Neuronal stem cell (in vitro differentiated cells): ENCODE measurements at regions not wholly inside any gene's neighbourhood (a gene's known extent, or its start where the extent isn't known, plus 50 kb on each side); places are given as distances from the start of the nearest gene placed in this dataset.

Experiments
- DNase-seq: peaks from one replicate; pipeline ENCODE4 v3.0.0-alpha.2; 2013; ENCODE audit warnings: low spot score
- H2AFZ ChIP-seq: one replicate; pipeline ENCODE4 v1.6.1; 2013; ENCODE audit warnings: mild to moderate bottlenecking, low read length, inconsistent platforms
- H2AK5ac ChIP-seq: 2 replicates; pipeline ENCODE4 v1.6.1; 2013; ENCODE audit warnings: low read depth, mild to moderate bottlenecking, inconsistent platforms, low read length, moderate library complexity, mixed read lengths
- H2BK120ac ChIP-seq: 2 replicates; pipeline ENCODE4 v1.6.1; 2013; ENCODE audit warnings: low read depth, mild to moderate bottlenecking, inconsistent platforms, low read length, moderate library complexity, mixed read lengths
- H2BK12ac ChIP-seq: one replicate; pipeline ENCODE4 v1.6.1; 2013; ENCODE audit warnings: low read length, inconsistent platforms
- H2BK15ac ChIP-seq: 2 replicates; pipeline ENCODE4 v1.6.1; 2013; ENCODE audit warnings: mild to moderate bottlenecking, low read length, inconsistent platforms, mixed read lengths
- H2BK5ac ChIP-seq: one replicate; pipeline ENCODE4 v1.6.1; 2013; ENCODE audit warnings: inconsistent platforms, mild to moderate bottlenecking, low read length, moderate library complexity
- H3K14ac ChIP-seq: one replicate; pipeline ENCODE4 v1.6.1; 2013; ENCODE audit warnings: low read length, inconsistent platforms
- H3K18ac ChIP-seq: 2 replicates; pipeline ENCODE4 v1.6.1; 2013; ENCODE audit warnings: low read length, inconsistent platforms
- H3K23ac ChIP-seq: 2 replicates; pipeline ENCODE4 v1.6.1; 2013; ENCODE audit warnings: low read depth, mild to moderate bottlenecking, mixed read lengths, low read length, inconsistent platforms; ENCODE audit not compliant: poor library complexity
- H3K27ac ChIP-seq: replicated peaks from 3 replicates; pipeline ENCODE4 v1.5.1; 2013; ENCODE audit warnings: low read length, inconsistent platforms
- H3K27me3 ChIP-seq, 3 experiments: 2 replicates each; pipeline ENCODE4 v1.6.1; 2013; ENCODE audit warnings: low read length in 3 of 3, mild to moderate bottlenecking in 2 of 3, inconsistent platforms in 1 of 3, low read depth in 1 of 3, mixed read lengths in 1 of 3, moderate library complexity in 1 of 3; ENCODE audit not compliant: control insufficient read depth in 3 of 3, insufficient read depth in 3 of 3
- H3K36me3 ChIP-seq, 2 donors: replicated peaks in 1 of 2; 2 replicates each; pipeline ENCODE4 v1.6.1; 2013; ENCODE audit warnings: low read length in 2 of 2; ENCODE audit not compliant: control insufficient read depth in 2 of 2, insufficient read depth in 2 of 2
- H3K4ac ChIP-seq: 2 replicates; pipeline ENCODE4 v1.6.1; 2013; ENCODE audit warnings: inconsistent platforms, mild to moderate bottlenecking, low read length, moderate library complexity
- H3K4me1 ChIP-seq, 2 donors: 1 replicate in 1 of 2; 2 replicates in 1 of 2; pipeline ENCODE4 v1.6.1; 2013; ENCODE audit warnings: low read length in 2 of 2, low read depth in 1 of 2; ENCODE audit not compliant: control insufficient read depth in 2 of 2, insufficient read depth in 1 of 2
- H3K4me2 ChIP-seq: one replicate; pipeline ENCODE4 v1.6.1; 2013; ENCODE audit warnings: mild to moderate bottlenecking, low read length, inconsistent platforms; ENCODE audit not compliant: insufficient read depth, poor library complexity, severe bottlenecking
- H3K4me3 ChIP-seq, 2 donors: 2 replicates each; pipeline ENCODE4 v1.5.1; 2013; ENCODE audit warnings: low read length in 2 of 2, mild to moderate bottlenecking in 2 of 2, inconsistent platforms in 1 of 2, moderate library complexity in 1 of 2
- H3K79me1 ChIP-seq: one replicate; pipeline ENCODE4 v1.6.1; 2013; ENCODE audit warnings: low read depth, mild to moderate bottlenecking, inconsistent platforms, low read length, moderate library complexity
- H3K9ac ChIP-seq: one replicate; pipeline ENCODE4 v1.6.1; 2013; ENCODE audit warnings: mild to moderate bottlenecking, low read depth, low read length, inconsistent platforms; ENCODE audit not compliant: poor library complexity
- H3K9me3 ChIP-seq, 2 donors: replicated peaks in 1 of 2; 2 replicates each; pipeline versions ENCODE3 to v1.6.1; 2013; ENCODE audit warnings: low read length in 2 of 2, mild to moderate bottlenecking in 2 of 2, inconsistent platforms in 1 of 2, low read depth in 1 of 2, mixed read lengths in 1 of 2, moderate library complexity in 1 of 2; ENCODE audit not compliant: control insufficient read depth in 2 of 2, insufficient read depth in 1 of 2
- H4K8ac ChIP-seq: one replicate; pipeline ENCODE4 v1.6.1; 2013; ENCODE audit warnings: low read depth, mild to moderate bottlenecking, inconsistent platforms, low read length, moderate library complexity
- H4K91ac ChIP-seq: one replicate; pipeline ENCODE4 v1.6.1; 2013; ENCODE audit warnings: low read length, low read depth, mild to moderate bottlenecking, inconsistent platforms; ENCODE audit not compliant: poor library complexity
- WGBS, 2 donors: extraction: QIAGEN DNeasy Blood & Tissue Kit; methylation state at CpG; one replicate each; pipeline ENCODE4 v1.1.7; 2013; ENCODE audit warnings: missing lambda C conversion rate in 2 of 2, mixed read lengths in 1 of 2; ENCODE audit not compliant: insufficient read length in 2 of 2, insufficient replicate concordance in 1 of 2; ENCODE audit errors: extremely low coverage in 2 of 2; 5-methylcytosine and 5-hydroxymethylcytosine counted together

DNA sequence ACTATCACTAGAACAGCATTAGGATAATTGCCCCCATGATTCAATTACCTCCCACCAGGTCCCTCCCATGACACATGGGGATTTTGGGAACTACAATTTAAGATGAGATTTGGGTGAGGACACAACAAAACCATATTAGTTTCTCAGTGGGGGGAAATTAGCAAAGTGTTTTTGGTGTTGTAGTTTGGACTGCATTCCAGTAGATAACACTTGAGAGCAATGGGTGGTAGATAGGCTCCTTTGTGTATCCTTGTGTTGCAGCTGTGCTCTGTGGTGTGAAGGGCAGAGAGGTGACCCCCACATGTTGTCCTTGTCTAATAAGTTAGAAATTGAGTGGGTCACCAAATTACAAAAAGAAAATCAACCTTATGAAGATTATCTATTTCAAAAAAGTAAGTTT, 223.8 kb downstream of the SATB1 start:
- Histone ChIP-seq H2BK15ac (no peak overlapping the region), H3K9me3 (no peaks in the 10 kb centered on the region), H4K91ac (no peak overlapping the region), H3K36me3 (no peaks in the 10 kb centered on the region), H2BK5ac (no peak overlapping the region), H3K27me3 (no peaks in the 10 kb centered on the region), H3K18ac (no peak overlapping the region), H2AFZ (no peak overlapping the region), H3K4ac (no peak overlapping the region), H3K4me1 (no peaks in the 10 kb centered on the region), H3K9ac (no peak overlapping the region), H2AK5ac (no peak overlapping the region), H3K79me1 (no peaks in the 10 kb centered on the region), H2BK12ac (no peak overlapping the region), H2BK120ac (no peak overlapping the region), H3K27ac (no peak overlapping the region), H3K4me3 (no peak overlapping the region), H4K8ac (no peak overlapping the region), H3K14ac (no peak overlapping the region), H3K4me2 (no peak overlapping the region), H3K23ac (no peak overlapping the region)
- DNase-seq = no peak

DNA sequence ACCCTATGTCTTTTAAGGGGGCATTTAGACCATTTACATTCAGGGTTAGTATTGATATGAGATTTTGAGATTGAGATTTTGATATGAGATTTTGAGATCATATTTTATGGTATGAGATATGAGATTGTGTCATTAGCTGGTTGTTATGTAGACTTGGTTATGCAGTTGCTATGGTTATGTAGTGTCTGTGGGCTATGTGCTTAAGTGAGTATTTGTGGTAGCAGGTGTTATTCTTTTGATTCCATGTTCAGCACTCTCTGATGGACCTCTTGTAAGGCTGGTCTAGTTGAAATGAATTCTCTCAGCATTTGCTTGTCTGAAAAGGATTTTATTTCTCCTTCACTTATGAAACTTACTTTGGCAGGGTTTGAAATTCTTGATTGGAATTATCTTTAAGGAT, 225.4 kb downstream of the SATB1 start:
- H3K27me3 ChIP-seq = no peaks in the 10 kb centered on the region
- H3K9me3 ChIP-seq = no peaks in the 10 kb centered on the region
- H3K4me3 ChIP-seq = no peak overlapping the region
- no peak for DNase-seq
- H2BK15ac ChIP-seq = no peak overlapping the region
- no peak overlapping the region for H2BK120ac ChIP-seq
- H2BK5ac ChIP-seq = no peak overlapping the region
- no peaks in the 10 kb centered on the region for H3K36me3 ChIP-seq
- no peak overlapping the region for H3K4ac ChIP-seq
- no peak overlapping the region for H4K8ac ChIP-seq
- H3K79me1 ChIP-seq = no peaks in the 10 kb centered on the region
- H3K14ac ChIP-seq = no peak overlapping the region
- no peak overlapping the region for H3K23ac ChIP-seq
- H3K4me2 ChIP-seq = no peak overlapping the region
- no peak overlapping the region for H2BK12ac ChIP-seq
- no peak overlapping the region for H3K18ac ChIP-seq
- H2AFZ ChIP-seq = no peak overlapping the region
- no peak overlapping the region for H3K27ac ChIP-seq
- no peak overlapping the region for H3K9ac ChIP-seq
- H2AK5ac ChIP-seq = no peak overlapping the region
- H4K91ac ChIP-seq = no peak overlapping the region
- no peaks in the 10 kb centered on the region for H3K4me1 ChIP-seq

DNA sequence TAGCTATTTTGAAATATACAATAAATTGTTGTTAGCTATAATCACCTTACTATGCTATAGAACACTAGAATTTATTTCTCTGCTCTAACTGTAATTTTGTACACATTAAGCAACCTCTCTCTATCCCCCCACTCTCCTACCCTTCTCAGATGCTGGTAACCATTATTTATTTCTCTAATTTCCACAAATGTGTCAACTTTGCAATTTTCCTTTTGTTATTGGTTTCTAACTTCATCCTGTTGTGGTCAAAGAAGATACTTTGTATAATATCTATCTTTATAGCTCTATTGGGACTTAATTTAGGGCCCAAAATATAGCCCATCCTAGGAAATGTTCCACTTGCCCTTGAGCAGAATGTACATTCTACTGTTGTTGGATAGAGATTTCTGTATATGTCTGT, 229.3 kb downstream of the SATB1 start:
- no peak overlapping the region for H3K23ac ChIP-seq
- H3K27me3 ChIP-seq = no peaks in the 10 kb centered on the region
- H3K79me1 ChIP-seq = no peaks in the 10 kb centered on the region
- no peaks in the 10 kb centered on the region for H3K9me3 ChIP-seq
- H2BK12ac ChIP-seq = no peak overlapping the region
- H2AFZ ChIP-seq = no peak overlapping the region
- H4K8ac ChIP-seq = no peak overlapping the region
- no peak overlapping the region for H3K27ac ChIP-seq
- H3K4me1 ChIP-seq = no peaks in the 10 kb centered on the region
- no peak overlapping the region for H4K91ac ChIP-seq
- no peak overlapping the region for H2BK120ac ChIP-seq
- no peaks in the 10 kb centered on the region for H3K36me3 ChIP-seq
- H3K9ac ChIP-seq = no peak overlapping the region
- no peak overlapping the region for H2AK5ac ChIP-seq
- H3K18ac ChIP-seq = no peak overlapping the region
- no peak overlapping the region for H3K4me3 ChIP-seq
- DNase-seq = no peak
- H3K4me2 ChIP-seq = no peak overlapping the region
- H3K14ac ChIP-seq = no peak overlapping the region
- no peak overlapping the region for H3K4ac ChIP-seq
- H2BK5ac ChIP-seq = no peak overlapping the region
- H2BK15ac ChIP-seq = no peak overlapping the region

GRCh38 chr3:18194431-18194830, 230.7 kb downstream of the SATB1 start:
- no peak overlapping the region for H3K14ac ChIP-seq
- no peak overlapping the region for H3K23ac ChIP-seq
- H3K27me3 ChIP-seq = no peaks in the 10 kb centered on the region
- no peaks in the 10 kb centered on the region for H3K9me3 ChIP-seq
- H2BK15ac ChIP-seq = no peak overlapping the region
- WGBS, 2 donors = no CpG with 5 or more reads among the region's 4 CpGs
- H3K18ac ChIP-seq = no peak overlapping the region
- H3K4ac ChIP-seq = no peak overlapping the region
- no peak overlapping the region for H2AK5ac ChIP-seq
- no peaks in the 10 kb centered on the region for H3K79me1 ChIP-seq
- DNase-seq = no peak
- H4K8ac ChIP-seq = no peak overlapping the region
- H2AFZ ChIP-seq = no peak overlapping the region
- no peak overlapping the region for H2BK5ac ChIP-seq
- H3K4me2 ChIP-seq = no peak overlapping the region
- H2BK12ac ChIP-seq = no peak overlapping the region
- H3K27ac ChIP-seq = no peak overlapping the region
- no peak overlapping the region for H2BK120ac ChIP-seq
- no peak overlapping the region for H3K4me3 ChIP-seq
- H3K36me3 ChIP-seq = no peaks in the 10 kb centered on the region
- H4K91ac ChIP-seq = no peak overlapping the region
- peaks cover 0 to 13% of the 10 kb centered on the region in 2 donors for H3K4me1 ChIP-seq
- H3K9ac ChIP-seq = no peak overlapping the region
